ENCODE measurements at regions not wholly inside any gene's neighbourhood (a gene's known extent, or its start where the extent isn't known, plus 50 kb on each side); places are given as distances from the start of the nearest gene placed in this dataset.

GRCh38 chr4:58254291-58254690 is 1144.1 kb upstream of the IGFBP7 start:
- Mint-ChIP-seq H3K4me3 (no peak overlapping the region), H3K27me3 (no peaks in the 10 kb centered on the region), H3K9me3 (peaks cover 7% of the 10 kb centered on the region), H3K27ac (no peak overlapping the region), H3K36me3 (no peaks in the 10 kb centered on the region), H3K4me1 (no peaks in the 10 kb centered on the region)
- ATAC-seq (ENCODE audit: low read depth) (no peak), DNase-seq (no peak)
- POLR2A ChIA-PET = no interaction called here

- POLR2A ChIA-PET = no interaction called here
- Mint-ChIP-seq H3K9me3 (peaks cover 7% of the 10 kb centered on the region), H3K4me1 (no peaks in the 10 kb centered on the region), H3K4me3 (no peak overlapping the region), H3K27ac (no peak overlapping the region), H3K36me3 (no peaks in the 10 kb centered on the region), H3K27me3 (no peaks in the 10 kb centered on the region)
- DNase-seq (no peak), ATAC-seq (ENCODE audit: low read depth) (no peak)
Measured at GRCh38 chr4:58252656-58253055, 1142.5 kb upstream of the IGFBP7 start.

GRCh38 chr4:58247792-58248191 is 1137.6 kb upstream of the IGFBP7 start:
- DNase-seq (no peak), ATAC-seq (ENCODE audit: low read depth) (no peak)
- H3K27ac Mint-ChIP-seq = no peak overlapping the region
- H3K4me1 Mint-ChIP-seq = no peaks in the 10 kb centered on the region
- H3K27me3 Mint-ChIP-seq = no peaks in the 10 kb centered on the region
- H3K36me3 Mint-ChIP-seq = no peaks in the 10 kb centered on the region
- H3K4me3 Mint-ChIP-seq = no peak overlapping the region
- POLR2A ChIA-PET = no interaction called here
- H3K9me3 Mint-ChIP-seq = peaks cover 6% of the 10 kb centered on the region

GRCh38 chr4:58225460-58225859 is 1115.3 kb upstream of the IGFBP7 start:
- ATAC-seq (ENCODE audit: low read depth) = no peak

GRCh38 chr4:58219179-58219578 is 1109.0 kb upstream of the IGFBP7 start:
- ATAC-seq (ENCODE audit: low read depth) (no peak), DNase-seq (no peak)
- H3K4me1 Mint-ChIP-seq = no peaks in the 10 kb centered on the region
- no peaks in the 10 kb centered on the region for H3K27me3 Mint-ChIP-seq
- H3K36me3 Mint-ChIP-seq = no peaks in the 10 kb centered on the region
- H3K27ac Mint-ChIP-seq = no peak overlapping the region
- peaks cover 8% of the 10 kb centered on the region for H3K9me3 Mint-ChIP-seq
- no peak overlapping the region for H3K4me3 Mint-ChIP-seq
- POLR2A ChIA-PET = no interaction called here

More at GRCh38 chr4:58225460-58225859, 1115.3 kb upstream of the IGFBP7 start:
- Mint-ChIP-seq H3K9me3 (peaks cover 5% of the 10 kb centered on the region), H3K27ac (no peak overlapping the region), H3K36me3 (no peaks in the 10 kb centered on the region), H3K27me3 (no peaks in the 10 kb centered on the region), H3K4me3 (no peak overlapping the region), H3K4me1 (no peaks in the 10 kb centered on the region)
- DNase-seq = no peak
- POLR2A ChIA-PET = no interaction called here

- Mint-ChIP-seq H3K27me3 (no peaks in the 10 kb centered on the region), H3K4me1 (no peaks in the 10 kb centered on the region), H3K27ac (no peak overlapping the region), H3K9me3 (peaks cover 7% of the 10 kb centered on the region), H3K4me3 (no peak overlapping the region), H3K36me3 (no peaks in the 10 kb centered on the region)
- POLR2A ChIA-PET = no interaction called here
- DNase-seq = no peak
- no peak for ATAC-seq (ENCODE audit: low read depth)
Measured at GRCh38 chr4:58216461-58216860, 1106.3 kb upstream of the IGFBP7 start.

- H3K36me3 Mint-ChIP-seq = no peaks in the 10 kb centered on the region
- H3K4me3 Mint-ChIP-seq = no peak overlapping the region
- POLR2A ChIA-PET = no interaction called here
- DNase-seq = no peak
- H3K27me3 Mint-ChIP-seq = no peaks in the 10 kb centered on the region
- H3K27ac Mint-ChIP-seq = no peak overlapping the region
- H3K9me3 Mint-ChIP-seq = peaks cover 7% of the 10 kb centered on the region
- no peak for ATAC-seq (ENCODE audit: low read depth)
- H3K4me1 Mint-ChIP-seq = no peaks in the 10 kb centered on the region
Measured at GRCh38 chr4:58214376-58214775, 1104.2 kb upstream of the IGFBP7 start.

- no peaks in the 10 kb centered on the region for H3K36me3 Mint-ChIP-seq
- peaks cover 1% of the 10 kb centered on the region for H3K9me3 Mint-ChIP-seq
- POLR2A ChIA-PET = no interaction called here
- H3K4me1 Mint-ChIP-seq = no peaks in the 10 kb centered on the region
- H3K27ac Mint-ChIP-seq = no peak overlapping the region
- H3K27me3 Mint-ChIP-seq = no peaks in the 10 kb centered on the region
- DNase-seq (no peak), ATAC-seq (ENCODE audit: low read depth) (no peak)
- H3K4me3 Mint-ChIP-seq = no peak overlapping the region
Measured at GRCh38 chr4:58209551-58209950, 1099.4 kb upstream of the IGFBP7 start.

- no peaks in the 10 kb centered on the region for H3K27me3 Mint-ChIP-seq
Measured at GRCh38 chr4:58209001-58209400, 1098.8 kb upstream of the IGFBP7 start.

GRCh38 chr4:58205446-58206235 is 1095.5 kb upstream of the IGFBP7 start:
- no peaks in the 10 kb centered on the region for H3K9me3 Mint-ChIP-seq
- no peaks in the 10 kb centered on the region for H3K27me3 Mint-ChIP-seq
- no peaks in the 10 kb centered on the region for H3K4me1 Mint-ChIP-seq
- H3K27ac Mint-ChIP-seq = no peak overlapping the region
- POLR2A ChIA-PET = no interaction called here
- DNase-seq (no peak), ATAC-seq (ENCODE audit: low read depth) (no peak)
- H3K4me3 Mint-ChIP-seq = no peak overlapping the region
- H3K36me3 Mint-ChIP-seq = no peaks in the 10 kb centered on the region

More at GRCh38 chr4:58209001-58209400, 1098.8 kb upstream of the IGFBP7 start:
- no peaks in the 10 kb centered on the region for H3K36me3 Mint-ChIP-seq
- H3K27ac Mint-ChIP-seq = no peak overlapping the region
- POLR2A ChIA-PET = no interaction called here
- H3K4me1 Mint-ChIP-seq = no peaks in the 10 kb centered on the region
- H3K9me3 Mint-ChIP-seq = peaks cover 1% of the 10 kb centered on the region
- DNase-seq (no peak), ATAC-seq (ENCODE audit: low read depth) (no peak)
- H3K4me3 Mint-ChIP-seq = no peak overlapping the region

- no peak for ATAC-seq (ENCODE audit: low read depth)
- DNase-seq = no peak
- Mint-ChIP-seq H3K9me3 (peaks cover 3% of the 10 kb centered on the region), H3K4me3 (no peak overlapping the region), H3K27me3 (no peaks in the 10 kb centered on the region), H3K36me3 (no peaks in the 10 kb centered on the region), H3K27ac (no peak overlapping the region), H3K4me1 (no peaks in the 10 kb centered on the region)
- POLR2A ChIA-PET = no interaction called here
Measured at GRCh38 chr4:58192217-58192616, 1082.0 kb upstream of the IGFBP7 start.

- no peaks in the 10 kb centered on the region for H3K27me3 Mint-ChIP-seq
- POLR2A ChIA-PET = no interaction called here
Measured at GRCh38 chr4:58191109-58191508, 1080.9 kb upstream of the IGFBP7 start.

GRCh38 chr4:58188316-58188715 is 1078.1 kb upstream of the IGFBP7 start:
- H3K4me3 Mint-ChIP-seq = no peak overlapping the region
- H3K36me3 Mint-ChIP-seq = no peaks in the 10 kb centered on the region
- peaks cover 7% of the 10 kb centered on the region for H3K9me3 Mint-ChIP-seq
- H3K27ac Mint-ChIP-seq = no peak overlapping the region
- ATAC-seq (ENCODE audit: low read depth) (no peak), DNase-seq (no peak)
- POLR2A ChIA-PET = no interaction called here
- H3K27me3 Mint-ChIP-seq = no peaks in the 10 kb centered on the region
- no peaks in the 10 kb centered on the region for H3K4me1 Mint-ChIP-seq

More at GRCh38 chr4:58191109-58191508, 1080.9 kb upstream of the IGFBP7 start:
- ATAC-seq (ENCODE audit: low read depth) (no peak), DNase-seq (no peak)
- Mint-ChIP-seq H3K27ac (no peak overlapping the region), H3K4me3 (no peak overlapping the region), H3K9me3 (peaks cover 3% of the 10 kb centered on the region), H3K4me1 (no peaks in the 10 kb centered on the region), H3K36me3 (no peaks in the 10 kb centered on the region)

- H3K4me3 Mint-ChIP-seq = no peak overlapping the region
- ATAC-seq (ENCODE audit: low read depth) = no peak
- POLR2A ChIA-PET = no interaction called here
- H3K36me3 Mint-ChIP-seq = no peaks in the 10 kb centered on the region
- H3K27me3 Mint-ChIP-seq = no peaks in the 10 kb centered on the region
- no peaks in the 10 kb centered on the region for H3K4me1 Mint-ChIP-seq
- H3K9me3 Mint-ChIP-seq = peaks cover 2% of the 10 kb centered on the region
- H3K27ac Mint-ChIP-seq = no peak overlapping the region
- no peak for DNase-seq
Measured at GRCh38 chr4:58175024-58175423, 1064.8 kb upstream of the IGFBP7 start.

Measured in activated naive CD8-positive, alpha-beta T cell treated with anti-CD3 and anti-CD28 coated beads, Interleukin-2, amount 10 ng/mL, durations not matched to agents 7 days and 5 days (primary cell).